ENCODE measurements at regions not wholly inside any gene's neighbourhood (a gene's known extent, or its start where the extent isn't known, plus 50 kb on each side); places are given as distances from the start of the nearest gene placed in this dataset.

DNA sequence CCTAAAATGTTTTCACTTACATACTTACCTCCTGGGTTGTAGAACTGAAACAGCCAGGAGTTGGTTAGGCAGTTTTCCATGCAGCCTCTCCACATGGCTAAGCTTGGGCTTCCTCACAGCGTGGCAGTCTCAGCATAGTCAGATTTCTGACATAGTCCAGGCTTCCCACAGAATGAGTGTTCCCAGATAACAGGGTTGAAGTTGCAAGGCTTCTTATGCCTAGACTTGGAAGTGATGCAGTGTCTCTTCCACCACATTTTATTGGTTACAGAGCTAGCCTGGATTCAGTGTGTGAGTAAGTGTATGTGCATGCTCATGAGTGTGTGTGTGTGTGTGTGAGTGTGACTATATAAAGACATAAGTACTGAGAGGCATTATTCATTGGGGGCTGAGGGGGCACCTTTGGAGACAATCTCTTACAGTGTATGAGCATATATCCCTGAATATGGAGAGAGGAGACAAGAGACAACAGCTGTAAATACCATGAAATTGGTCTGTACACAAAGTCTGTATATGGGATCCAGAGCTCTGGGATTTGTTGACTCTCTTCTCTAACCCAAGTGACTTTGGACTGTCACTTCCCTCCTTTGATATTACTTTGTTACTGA lies 78.1 kb downstream of the ZNF621 start:
- TF ChIP-seq POLR2A (IDR thresholded peaks at IDR 0.05; ENCODE audit: low read depth), result no peak
- TF ChIP-seq, protein P1, sequence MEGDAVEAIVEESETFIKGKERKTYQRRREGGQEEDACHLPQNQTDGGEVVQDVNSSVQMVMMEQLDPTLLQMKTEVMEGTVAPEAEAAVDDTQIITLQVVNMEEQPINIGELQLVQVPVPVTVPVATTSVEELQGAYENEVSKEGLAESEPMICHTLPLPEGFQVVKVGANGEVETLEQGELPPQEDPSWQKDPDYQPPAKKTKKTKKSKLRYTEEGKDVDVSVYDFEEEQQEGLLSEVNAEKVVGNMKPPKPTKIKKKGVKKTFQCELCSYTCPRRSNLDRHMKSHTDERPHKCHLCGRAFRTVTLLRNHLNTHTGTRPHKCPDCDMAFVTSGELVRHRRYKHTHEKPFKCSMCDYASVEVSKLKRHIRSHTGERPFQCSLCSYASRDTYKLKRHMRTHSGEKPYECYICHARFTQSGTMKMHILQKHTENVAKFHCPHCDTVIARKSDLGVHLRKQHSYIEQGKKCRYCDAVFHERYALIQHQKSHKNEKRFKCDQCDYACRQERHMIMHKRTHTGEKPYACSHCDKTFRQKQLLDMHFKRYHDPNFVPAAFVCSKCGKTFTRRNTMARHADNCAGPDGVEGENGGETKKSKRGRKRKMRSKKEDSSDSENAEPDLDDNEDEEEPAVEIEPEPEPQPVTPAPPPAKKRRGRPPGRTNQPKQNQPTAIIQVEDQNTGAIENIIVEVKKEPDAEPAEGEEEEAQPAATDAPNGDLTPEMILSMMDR (IDR thresholded peaks at IDR 0.05), result no peak
- TF ChIP-seq POLR2AphosphoS5 (IDR thresholded peaks at IDR 0.05), result no peak
